ENCODE measurements at regions not wholly inside any gene's neighbourhood (a gene's known extent, or its start where the extent isn't known, plus 50 kb on each side); places are given as distances from the start of the nearest gene placed in this dataset.

DNA sequence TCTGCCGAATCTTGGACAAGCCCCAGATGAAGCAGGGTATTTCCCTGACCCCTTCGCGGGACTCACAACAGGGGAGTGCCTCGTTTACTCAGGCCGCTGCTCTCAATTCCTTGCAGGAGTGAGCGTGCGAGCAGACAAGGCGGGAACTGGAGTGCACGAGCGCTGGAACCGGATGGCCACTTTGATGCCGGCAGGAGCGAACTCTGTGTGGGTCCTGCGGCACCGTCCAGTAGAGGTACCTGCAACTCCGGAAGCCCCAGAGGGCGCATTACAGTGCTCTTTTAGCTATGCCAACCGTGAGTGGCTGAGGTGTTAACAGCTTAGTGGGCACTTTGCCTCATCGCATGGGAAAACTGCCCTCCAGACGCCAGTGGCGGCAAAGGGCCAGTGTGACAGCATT is 182.3 kb upstream of the ANO3 start:
- no peak for DNase-seq (ENCODE audit: low spot score)
- in situ Hi-C loops (cut with MboI; ENCODE audit: low pct_unique_long_range_greater_than_20kb, low sequenced_read_pairs, unreplicated experiment) = no loop called here
- TF ChIP-seq, protein P1, sequence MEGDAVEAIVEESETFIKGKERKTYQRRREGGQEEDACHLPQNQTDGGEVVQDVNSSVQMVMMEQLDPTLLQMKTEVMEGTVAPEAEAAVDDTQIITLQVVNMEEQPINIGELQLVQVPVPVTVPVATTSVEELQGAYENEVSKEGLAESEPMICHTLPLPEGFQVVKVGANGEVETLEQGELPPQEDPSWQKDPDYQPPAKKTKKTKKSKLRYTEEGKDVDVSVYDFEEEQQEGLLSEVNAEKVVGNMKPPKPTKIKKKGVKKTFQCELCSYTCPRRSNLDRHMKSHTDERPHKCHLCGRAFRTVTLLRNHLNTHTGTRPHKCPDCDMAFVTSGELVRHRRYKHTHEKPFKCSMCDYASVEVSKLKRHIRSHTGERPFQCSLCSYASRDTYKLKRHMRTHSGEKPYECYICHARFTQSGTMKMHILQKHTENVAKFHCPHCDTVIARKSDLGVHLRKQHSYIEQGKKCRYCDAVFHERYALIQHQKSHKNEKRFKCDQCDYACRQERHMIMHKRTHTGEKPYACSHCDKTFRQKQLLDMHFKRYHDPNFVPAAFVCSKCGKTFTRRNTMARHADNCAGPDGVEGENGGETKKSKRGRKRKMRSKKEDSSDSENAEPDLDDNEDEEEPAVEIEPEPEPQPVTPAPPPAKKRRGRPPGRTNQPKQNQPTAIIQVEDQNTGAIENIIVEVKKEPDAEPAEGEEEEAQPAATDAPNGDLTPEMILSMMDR (IDR thresholded peaks at IDR 0.05; ENCODE audit: extremely low read depth, insufficient read depth, missing control alignments) = no peak

DNA sequence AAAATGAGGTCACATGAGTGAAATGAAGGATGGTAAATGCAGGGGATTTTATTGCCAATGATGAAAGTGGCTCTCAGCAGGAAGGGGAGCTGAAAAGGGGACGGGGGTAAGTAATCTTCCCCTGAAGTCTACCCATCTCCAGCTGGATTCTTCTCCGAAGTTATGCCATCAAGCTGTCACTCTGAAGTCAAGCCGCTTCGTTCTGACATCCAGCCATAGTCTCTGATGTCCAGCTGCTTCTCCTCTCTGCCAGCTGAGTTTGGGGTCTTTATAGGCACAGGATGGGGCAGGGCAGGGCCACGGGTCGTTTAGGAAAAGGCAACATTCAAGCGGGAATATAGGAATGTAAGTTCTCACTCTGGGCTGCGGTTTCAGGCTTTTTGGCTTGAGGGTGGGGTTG is 181.9 kb upstream of the ANO3 start:
- no peak for DNase-seq (ENCODE audit: low spot score)
- TF ChIP-seq, protein P1 (IDR thresholded peaks at IDR 0.05; ENCODE audit: extremely low read depth, insufficient read depth, missing control alignments) = no peak
- in situ Hi-C loops (cut with MboI; ENCODE audit: low pct_unique_long_range_greater_than_20kb, low sequenced_read_pairs, unreplicated experiment) = no loop called here

DNA sequence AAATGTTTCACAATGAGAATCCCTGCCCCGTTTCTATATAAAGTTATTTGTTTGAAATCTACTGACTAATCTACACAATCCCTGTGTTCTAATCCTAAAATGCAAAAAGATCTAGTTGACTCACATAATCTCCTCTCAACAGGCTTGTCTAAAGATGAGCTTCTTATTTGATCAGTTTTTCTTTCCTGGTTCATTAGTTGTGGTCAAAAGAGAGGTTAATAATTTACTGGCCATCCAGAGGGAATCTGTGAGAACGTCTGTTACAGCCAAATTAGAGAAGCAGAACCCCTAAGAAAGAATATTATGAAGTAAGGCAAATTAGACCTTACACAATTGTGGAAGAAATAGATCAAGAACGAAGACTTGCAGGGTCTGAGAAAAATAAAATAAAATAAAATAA is 173.7 kb upstream of the ANO3 start:
- TF ChIP-seq, protein P1 (IDR thresholded peaks at IDR 0.05; ENCODE audit: extremely low read depth, insufficient read depth, missing control alignments) = no peak
- in situ Hi-C loops (cut with MboI; ENCODE audit: low pct_unique_long_range_greater_than_20kb, low sequenced_read_pairs, unreplicated experiment) = no loop called here
- DNase-seq (ENCODE audit: low spot score) = no peak

DNA sequence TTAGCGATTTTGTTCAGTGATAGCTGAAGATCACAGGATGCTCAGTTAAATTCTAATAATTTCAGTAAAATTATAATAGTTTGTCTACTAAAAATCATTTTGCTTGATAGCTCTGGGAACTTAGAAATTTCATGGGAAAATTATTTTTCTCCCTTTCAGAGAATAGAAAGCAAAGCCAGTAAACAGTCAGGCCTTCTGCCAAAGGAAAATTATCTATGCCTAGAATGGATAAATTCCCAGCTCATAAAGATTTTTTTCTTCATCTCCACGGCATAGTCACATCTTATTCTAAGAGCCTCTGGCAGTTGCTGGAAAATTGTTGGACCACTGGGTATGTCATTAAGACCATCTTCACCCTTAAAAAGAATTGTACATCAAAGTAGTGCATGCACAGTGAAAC is 169.6 kb upstream of the ANO3 start:
- TF ChIP-seq, protein P1 (IDR thresholded peaks at IDR 0.05; ENCODE audit: extremely low read depth, insufficient read depth, missing control alignments) = no peak
- no peak for DNase-seq (ENCODE audit: low spot score)
- in situ Hi-C loops (cut with MboI; ENCODE audit: low pct_unique_long_range_greater_than_20kb, low sequenced_read_pairs, unreplicated experiment) = no loop called here

DNA sequence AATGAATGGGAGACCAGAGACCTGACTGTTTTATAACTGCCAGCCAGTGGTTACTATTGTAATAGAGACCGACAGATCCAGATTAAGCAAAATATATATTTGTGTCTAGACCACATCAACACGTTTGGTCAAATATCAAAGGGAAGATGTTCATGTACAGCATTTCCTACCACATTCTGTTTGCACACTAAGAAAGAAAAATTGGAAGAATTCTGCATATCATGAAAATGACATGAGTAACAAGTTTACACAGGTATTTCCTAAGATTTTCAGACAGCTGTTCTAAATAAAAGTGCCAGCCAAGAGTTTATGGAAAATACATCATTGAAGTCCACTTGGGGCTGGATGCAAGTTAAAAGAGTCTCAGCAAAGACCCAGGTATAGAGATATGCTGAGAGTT is 145.5 kb upstream of the ANO3 start:
- TF ChIP-seq, protein P1 (IDR thresholded peaks at IDR 0.05; ENCODE audit: extremely low read depth, insufficient read depth, missing control alignments) = no peak
- in situ Hi-C loops (cut with MboI; ENCODE audit: low pct_unique_long_range_greater_than_20kb, low sequenced_read_pairs, unreplicated experiment) = no loop called here
- DNase-seq (ENCODE audit: low spot score) = no peak

DNA sequence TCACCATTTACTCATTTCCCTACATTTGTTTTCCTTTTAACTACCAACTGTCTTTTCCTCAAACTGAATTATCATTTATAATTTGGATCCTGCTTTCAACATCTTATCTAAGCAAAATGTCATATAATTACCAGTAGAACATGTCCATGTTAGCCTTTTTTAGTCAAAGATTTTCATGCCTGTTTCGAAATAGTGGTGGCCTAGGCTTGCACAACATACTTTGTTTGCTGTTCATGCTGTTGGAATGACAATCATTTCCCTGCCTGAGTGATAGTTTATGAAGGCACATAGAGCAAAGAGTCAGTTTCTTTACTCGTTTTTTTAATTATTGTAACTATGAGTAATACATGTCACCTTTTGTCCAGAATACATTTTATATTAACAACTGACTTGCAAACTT is 144.3 kb upstream of the ANO3 start:
- TF ChIP-seq, protein P1 (IDR thresholded peaks at IDR 0.05; ENCODE audit: extremely low read depth, insufficient read depth, missing control alignments) = no peak
- DNase-seq (ENCODE audit: low spot score) = no peak
- in situ Hi-C loops (cut with MboI; ENCODE audit: low pct_unique_long_range_greater_than_20kb, low sequenced_read_pairs, unreplicated experiment) = no loop called here

DNA sequence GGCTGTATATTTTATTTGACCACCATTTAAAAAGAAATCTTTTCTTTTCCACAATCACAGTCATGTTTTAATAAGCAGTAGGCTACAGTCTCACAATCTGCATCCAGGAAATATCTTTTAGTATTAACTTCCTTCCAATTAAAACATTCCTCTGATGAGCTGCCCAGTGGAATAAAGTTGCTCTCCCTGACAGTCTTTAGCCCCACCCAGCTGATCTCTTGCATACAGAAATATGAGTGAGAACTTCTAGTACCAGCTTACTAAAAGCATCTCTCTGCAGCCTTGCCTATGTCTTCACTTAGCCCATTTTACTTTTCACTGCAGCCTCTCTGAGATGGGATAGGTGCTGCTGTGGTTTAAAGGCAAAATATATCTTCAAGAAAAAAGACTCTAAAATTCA is 143.4 kb upstream of the ANO3 start:
- in situ Hi-C loops (cut with MboI; ENCODE audit: low pct_unique_long_range_greater_than_20kb, low sequenced_read_pairs, unreplicated experiment) = no loop called here
- TF ChIP-seq, protein P1 (IDR thresholded peaks at IDR 0.05; ENCODE audit: extremely low read depth, insufficient read depth, missing control alignments) = no peak
- DNase-seq (ENCODE audit: low spot score) = no peak
